ENCODE measurements at regions not wholly inside any gene's neighbourhood (a gene's known extent, or its start where the extent isn't known, plus 50 kb on each side); places are given as distances from the start of the nearest gene placed in this dataset.

- Histone ChIP-seq H3K9me3 (ENCODE audit: control insufficient read depth, low read depth, low read length) (no peaks in the 10 kb centered on the region), H3K79me2 (ENCODE audit: control insufficient read depth, insufficient read depth, low read length) (no peaks in the 10 kb centered on the region), H3K4me1 (ENCODE audit: control insufficient read depth, extremely low read depth, insufficient read depth, low read length) (no peaks in the 10 kb centered on the region), H3K27me3 (ENCODE audit: control insufficient read depth, extremely low read depth, insufficient read depth, low read length) (no peaks in the 10 kb centered on the region), H3K36me3 (ENCODE audit: control insufficient read depth in 2 of 2, extremely low read depth in 1 of 2, insufficient read depth in 2 of 2, low read length in 2 of 2) (no peaks in the 10 kb centered on the region), H3K9me1 (ENCODE audit: control insufficient read depth, extremely low read depth, insufficient read depth, low read length) (no peaks in the 10 kb centered on the region), H4K20me1 (ENCODE audit: control insufficient read depth, extremely low read depth, insufficient read depth, low read length) (no peaks in the 10 kb centered on the region), H3K27ac (ENCODE audit: control insufficient read depth, insufficient read depth, low read length) (no peak overlapping the region), H2AFZ (ENCODE audit: control insufficient read depth, low read length) (no peak overlapping the region), H3K4me3 (ENCODE audit: control insufficient read depth in 2 of 3, extremely low read depth in 1 of 3, insufficient read depth in 2 of 3, low read depth in 1 of 3, low read length in 3 of 3) (no peak overlapping the region), H3K9ac (ENCODE audit: control insufficient read depth, extremely low read depth, insufficient read depth, low read length) (no peak overlapping the region), H3K4me2 (ENCODE audit: control insufficient read depth, extremely low read depth, insufficient read depth, low read depth, low read length) (no peak overlapping the region)
- TF ChIP-seq EZH2 (IDR thresholded peaks at IDR 0.05; ENCODE audit: low read length), result no peak
- TF ChIP-seq, protein P1, sequence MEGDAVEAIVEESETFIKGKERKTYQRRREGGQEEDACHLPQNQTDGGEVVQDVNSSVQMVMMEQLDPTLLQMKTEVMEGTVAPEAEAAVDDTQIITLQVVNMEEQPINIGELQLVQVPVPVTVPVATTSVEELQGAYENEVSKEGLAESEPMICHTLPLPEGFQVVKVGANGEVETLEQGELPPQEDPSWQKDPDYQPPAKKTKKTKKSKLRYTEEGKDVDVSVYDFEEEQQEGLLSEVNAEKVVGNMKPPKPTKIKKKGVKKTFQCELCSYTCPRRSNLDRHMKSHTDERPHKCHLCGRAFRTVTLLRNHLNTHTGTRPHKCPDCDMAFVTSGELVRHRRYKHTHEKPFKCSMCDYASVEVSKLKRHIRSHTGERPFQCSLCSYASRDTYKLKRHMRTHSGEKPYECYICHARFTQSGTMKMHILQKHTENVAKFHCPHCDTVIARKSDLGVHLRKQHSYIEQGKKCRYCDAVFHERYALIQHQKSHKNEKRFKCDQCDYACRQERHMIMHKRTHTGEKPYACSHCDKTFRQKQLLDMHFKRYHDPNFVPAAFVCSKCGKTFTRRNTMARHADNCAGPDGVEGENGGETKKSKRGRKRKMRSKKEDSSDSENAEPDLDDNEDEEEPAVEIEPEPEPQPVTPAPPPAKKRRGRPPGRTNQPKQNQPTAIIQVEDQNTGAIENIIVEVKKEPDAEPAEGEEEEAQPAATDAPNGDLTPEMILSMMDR (optimal IDR thresholded peaks at IDR 0.05 in 1 of 3, IDR thresholded peaks at IDR 0.05 in 1 of 3, conservative IDR thresholded peaks at IDR 0.05 in 1 of 3; ENCODE audit: extremely low read depth in 1 of 3, insufficient read depth in 2 of 3, low read length in 3 of 3), result no peak
- dilution Hi-C loops (cut with MboI; ENCODE audit: extremely low pct_ligation_motif_present, low sequenced_read_pairs), result no loop called here
- DNase-seq (ENCODE audit: low read depth, low spot score), result no peak
- FAIRE-seq, result no peak
These were observed 102.6 kb downstream of the TMPRSS5 start for GRCh38 chr11:113603277-113604059.

GRCh38 chr11:113602483-113602882 lies 103.6 kb downstream of the TMPRSS5 start:
- Histone ChIP-seq H3K36me3 (ENCODE audit: control insufficient read depth in 2 of 2, extremely low read depth in 1 of 2, insufficient read depth in 2 of 2, low read length in 2 of 2) (no peaks in the 10 kb centered on the region), H3K79me2 (ENCODE audit: control insufficient read depth, insufficient read depth, low read length) (no peaks in the 10 kb centered on the region), H3K9me1 (ENCODE audit: control insufficient read depth, extremely low read depth, insufficient read depth, low read length) (no peaks in the 10 kb centered on the region), H3K27me3 (ENCODE audit: control insufficient read depth, extremely low read depth, insufficient read depth, low read length) (no peaks in the 10 kb centered on the region), H3K9me3 (ENCODE audit: control insufficient read depth, low read depth, low read length) (no peaks in the 10 kb centered on the region), H3K4me2 (ENCODE audit: control insufficient read depth, extremely low read depth, insufficient read depth, low read depth, low read length) (no peak overlapping the region), H2AFZ (ENCODE audit: control insufficient read depth, low read length) (no peak overlapping the region), H4K20me1 (ENCODE audit: control insufficient read depth, extremely low read depth, insufficient read depth, low read length) (no peaks in the 10 kb centered on the region), H3K4me3 (ENCODE audit: control insufficient read depth in 2 of 3, extremely low read depth in 1 of 3, insufficient read depth in 2 of 3, low read depth in 1 of 3, low read length in 3 of 3) (no peak overlapping the region), H3K9ac (ENCODE audit: control insufficient read depth, extremely low read depth, insufficient read depth, low read length) (no peak overlapping the region), H3K27ac (ENCODE audit: control insufficient read depth, insufficient read depth, low read length) (no peak overlapping the region), H3K4me1 (ENCODE audit: control insufficient read depth, extremely low read depth, insufficient read depth, low read length) (no peaks in the 10 kb centered on the region)
- DNase-seq (ENCODE audit: low read depth, low spot score) (no peak), FAIRE-seq (no peak)
- TF ChIP-seq, protein P1 (optimal IDR thresholded peaks at IDR 0.05 in 1 of 3, IDR thresholded peaks at IDR 0.05 in 1 of 3, conservative IDR thresholded peaks at IDR 0.05 in 1 of 3; ENCODE audit: extremely low read depth in 1 of 3, insufficient read depth in 2 of 3, low read length in 3 of 3), result no peak
- TF ChIP-seq EZH2 (IDR thresholded peaks at IDR 0.05; ENCODE audit: low read length), result no peak
- dilution Hi-C loops (cut with MboI; ENCODE audit: extremely low pct_ligation_motif_present, low sequenced_read_pairs), result no loop called here
